Progenitor cell of endocrine pancreas (in vitro differentiated cells): ENCODE measurements at regions not wholly inside any gene's neighbourhood (a gene's known extent, or its start where the extent isn't known, plus 50 kb on each side); places are given as distances from the start of the nearest gene placed in this dataset.

Source experiments
- DNase-seq: peaks from one replicate; pipeline ENCODE4 v3.0.0; 2021; ENCODE audit warnings: low spot score; ENCODE audit not compliant: unreplicated experiment
- H3K27ac Mint-ChIP-seq: 2 replicates; pipeline ENCODE4 v1.8.0; 2021; ENCODE audit warnings: mild to moderate bottlenecking, moderate library complexity, mixed read lengths
- H3K27me3 Mint-ChIP-seq: 2 replicates; pipeline ENCODE4 v1.8.0; 2021; ENCODE audit warnings: mixed read lengths
- H3K36me3 Mint-ChIP-seq: 2 replicates; pipeline ENCODE4 v1.8.0; 2022; ENCODE audit warnings: mixed read lengths; ENCODE audit not compliant: insufficient read depth
- H3K4me1 Mint-ChIP-seq: 2 replicates; pipeline ENCODE4 v1.8.0; 2021; ENCODE audit warnings: low read depth, mixed read lengths
- H3K4me3 Mint-ChIP-seq: 2 replicates; pipeline ENCODE4 v1.8.0; 2021; ENCODE audit warnings: low read depth, mild to moderate bottlenecking, moderate library complexity, mixed read lengths
- H3K9me3 Mint-ChIP-seq: 2 replicates; pipeline ENCODE4 v1.8.0; 2021; ENCODE audit warnings: low read depth, mixed read lengths
- TF ChIP-seq, protein P1 (sequence below): fragments of 200-600 bp; sonication (generic); IDR thresholded peaks from one replicate; pipeline ENCODE4 v1.5.0; 2021; ENCODE audit warnings: antibody characterized with exemption, mild to moderate bottlenecking; ENCODE audit not compliant: unreplicated experiment

DNA sequence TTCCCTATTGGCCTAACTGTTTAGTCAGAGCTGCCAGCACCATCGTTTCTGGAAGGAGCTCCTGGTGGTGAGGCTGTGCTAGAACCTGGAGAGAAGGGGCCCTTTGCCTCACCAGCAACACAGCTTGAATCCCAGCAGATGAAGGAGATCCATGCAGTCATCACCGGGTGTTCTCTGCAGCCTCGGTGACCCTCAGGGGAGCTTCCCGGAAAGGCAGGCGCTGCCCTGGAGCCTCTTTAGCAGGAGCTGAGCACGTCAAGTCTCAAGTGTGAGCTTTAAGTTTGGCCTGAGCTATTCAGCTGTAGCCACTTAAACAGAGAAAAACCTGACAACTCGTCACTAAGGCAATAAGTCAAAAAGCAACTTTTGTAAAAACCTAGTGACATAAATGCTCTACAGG, 181.2 kb upstream of the FOXQ1 start:
- Mint-ChIP-seq H3K27ac (no peak overlapping the region), H3K4me3 (no peak overlapping the region), H3K9me3 (no peaks in the 10 kb centered on the region), H3K27me3 (peaks cover 2% of the 10 kb centered on the region), H3K36me3 (no peaks in the 10 kb centered on the region), H3K4me1 (peaks cover 14% of the 10 kb centered on the region)
- no peak for DNase-seq
- TF ChIP-seq, protein P1, sequence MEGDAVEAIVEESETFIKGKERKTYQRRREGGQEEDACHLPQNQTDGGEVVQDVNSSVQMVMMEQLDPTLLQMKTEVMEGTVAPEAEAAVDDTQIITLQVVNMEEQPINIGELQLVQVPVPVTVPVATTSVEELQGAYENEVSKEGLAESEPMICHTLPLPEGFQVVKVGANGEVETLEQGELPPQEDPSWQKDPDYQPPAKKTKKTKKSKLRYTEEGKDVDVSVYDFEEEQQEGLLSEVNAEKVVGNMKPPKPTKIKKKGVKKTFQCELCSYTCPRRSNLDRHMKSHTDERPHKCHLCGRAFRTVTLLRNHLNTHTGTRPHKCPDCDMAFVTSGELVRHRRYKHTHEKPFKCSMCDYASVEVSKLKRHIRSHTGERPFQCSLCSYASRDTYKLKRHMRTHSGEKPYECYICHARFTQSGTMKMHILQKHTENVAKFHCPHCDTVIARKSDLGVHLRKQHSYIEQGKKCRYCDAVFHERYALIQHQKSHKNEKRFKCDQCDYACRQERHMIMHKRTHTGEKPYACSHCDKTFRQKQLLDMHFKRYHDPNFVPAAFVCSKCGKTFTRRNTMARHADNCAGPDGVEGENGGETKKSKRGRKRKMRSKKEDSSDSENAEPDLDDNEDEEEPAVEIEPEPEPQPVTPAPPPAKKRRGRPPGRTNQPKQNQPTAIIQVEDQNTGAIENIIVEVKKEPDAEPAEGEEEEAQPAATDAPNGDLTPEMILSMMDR, result no peak

DNA sequence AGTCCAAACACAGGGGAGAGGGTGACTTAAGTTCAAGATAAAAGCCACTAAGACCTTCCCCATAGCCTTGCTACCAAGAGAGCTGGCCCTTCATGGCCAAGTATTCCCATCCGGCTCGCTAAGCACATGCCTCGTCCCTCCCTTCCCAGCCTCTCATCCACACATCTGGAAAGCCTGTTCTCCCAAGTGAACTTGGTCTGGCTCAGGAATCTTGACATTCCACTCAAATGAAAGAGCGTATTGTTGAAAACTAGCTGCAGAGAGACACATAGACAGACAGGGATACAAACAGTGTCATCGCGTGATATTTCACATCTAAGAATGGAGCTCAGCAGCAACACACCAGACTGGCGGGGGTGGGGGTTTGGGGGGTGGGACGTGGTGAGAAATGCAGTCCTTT, 182.8 kb upstream of the FOXQ1 start:
- Mint-ChIP-seq H3K27ac (no peak overlapping the region), H3K36me3 (no peaks in the 10 kb centered on the region), H3K9me3 (no peaks in the 10 kb centered on the region), H3K4me3 (no peak overlapping the region), H3K27me3 (no peaks in the 10 kb centered on the region), H3K4me1 (peaks cover 26% of the 10 kb centered on the region)
- TF ChIP-seq, protein P1, result no peak
- no peak for DNase-seq

DNA sequence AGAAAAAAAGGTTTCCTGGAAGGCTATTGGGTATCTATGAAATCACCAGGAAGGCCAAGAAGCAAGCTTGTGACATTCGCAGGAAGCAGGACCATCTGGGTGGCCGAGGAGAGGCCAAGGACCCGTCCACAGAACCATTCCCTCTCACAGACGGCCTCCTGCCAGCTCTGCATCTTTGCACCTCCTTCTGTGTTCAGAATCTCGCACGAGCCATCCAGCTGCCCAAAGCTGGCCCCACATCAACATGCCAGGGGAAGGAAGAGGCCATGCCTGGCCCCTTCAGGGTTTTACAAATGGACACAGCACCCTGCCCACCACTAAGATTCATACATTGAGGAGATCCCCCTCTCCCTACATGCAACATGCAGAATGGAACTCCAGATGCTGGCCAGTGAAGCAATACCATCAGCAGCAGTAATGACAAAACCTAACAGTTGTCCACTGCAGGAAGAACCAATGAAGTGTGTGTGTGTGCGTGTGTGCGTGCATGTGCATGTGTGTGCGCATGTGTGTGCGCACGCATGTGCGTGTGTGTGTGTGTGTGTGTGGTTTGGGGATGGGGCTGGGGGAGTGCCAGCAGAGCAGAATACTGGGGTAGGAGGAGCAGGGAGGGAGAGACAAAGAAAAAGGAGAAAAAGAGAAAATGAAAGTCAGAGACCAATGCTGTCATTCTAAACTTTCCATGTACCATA, 184.2 kb upstream of the FOXQ1 start:
- Mint-ChIP-seq H3K36me3 (no peaks in the 10 kb centered on the region), H3K4me3 (no peak overlapping the region), H3K27ac (no peak overlapping the region), H3K9me3 (no peaks in the 10 kb centered on the region), H3K27me3 (no peaks in the 10 kb centered on the region), H3K4me1 (peaks cover 30% of the 10 kb centered on the region)
- TF ChIP-seq, protein P1, result no peak
- DNase-seq, result no peak

DNA sequence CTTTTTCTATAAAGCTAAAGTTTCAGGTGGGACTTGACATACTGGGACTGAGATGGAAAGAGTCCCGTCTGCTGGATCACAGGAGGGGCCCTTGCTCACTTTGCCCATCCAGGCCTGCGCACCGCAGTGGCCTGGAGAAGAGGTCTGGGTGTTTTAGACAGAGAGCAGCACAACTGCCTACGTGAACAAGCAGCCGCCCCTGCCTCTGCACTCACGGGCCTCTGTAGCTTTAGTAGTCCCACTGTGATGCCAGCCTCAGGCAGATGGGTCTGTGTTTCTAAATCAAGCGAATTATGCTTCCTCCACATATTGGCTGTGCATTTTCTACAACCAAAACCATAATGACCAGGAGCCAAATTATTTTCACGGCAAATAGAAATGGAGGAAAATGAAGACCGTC, 184.8 kb upstream of the FOXQ1 start:
- H3K36me3 Mint-ChIP-seq, result no peaks in the 10 kb centered on the region
- no peaks in the 10 kb centered on the region for H3K9me3 Mint-ChIP-seq
- no peak for DNase-seq
- peaks cover 28% of the 10 kb centered on the region for H3K4me1 Mint-ChIP-seq
- no peaks in the 10 kb centered on the region for H3K27me3 Mint-ChIP-seq
- H3K4me3 Mint-ChIP-seq, result no peak overlapping the region
- TF ChIP-seq, protein P1, result no peak
- no peak overlapping the region for H3K27ac Mint-ChIP-seq

DNA sequence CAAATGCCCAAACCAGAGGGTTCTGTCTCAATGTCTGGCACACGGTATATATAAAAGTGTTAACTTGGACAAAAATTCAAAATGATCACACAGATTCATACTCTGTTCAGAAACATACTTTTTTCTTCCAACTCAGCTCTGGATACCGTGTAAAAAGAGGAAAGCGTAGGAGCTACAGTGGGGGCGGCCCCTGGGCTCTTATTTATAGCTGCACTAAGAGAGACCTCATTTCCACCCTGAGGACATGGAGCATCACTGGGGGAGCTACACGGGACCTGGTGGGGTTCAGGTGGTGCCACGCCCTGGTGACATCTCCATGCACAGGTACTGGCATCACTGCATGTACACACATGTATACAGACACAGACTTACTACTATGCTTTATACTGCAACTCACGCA, 185.9 kb upstream of the FOXQ1 start:
- no peak overlapping the region for H3K27ac Mint-ChIP-seq
- no peaks in the 10 kb centered on the region for H3K9me3 Mint-ChIP-seq
- H3K27me3 Mint-ChIP-seq, result no peaks in the 10 kb centered on the region
- DNase-seq, result no peak
- H3K4me3 Mint-ChIP-seq, result no peak overlapping the region
- H3K4me1 Mint-ChIP-seq, result peaks cover 17% of the 10 kb centered on the region
- no peaks in the 10 kb centered on the region for H3K36me3 Mint-ChIP-seq
- TF ChIP-seq, protein P1, result no peak
